H1 (cell line): ENCODE measurements at regions not wholly inside any gene's neighbourhood (a gene's known extent, or its start where the extent isn't known, plus 50 kb on each side); places are given as distances from the start of the nearest gene placed in this dataset.

Experiments used
- CTCF ChIA-PET: fragments of 300-600 bp; sonication (Branson Sonifier 250); formaldehyde crosslinking; loops from one replicate; lab custom pipeline; 2021; ENCODE audit not compliant: partially characterized antibody; lab: Charles Lee
- POLR2A ChIA-PET: fragments of 300-600 bp; sonication (Branson Sonifier 250); formaldehyde crosslinking; loops from one replicate; lab custom pipeline; 2021; ENCODE audit warnings: inconsistent platforms; ENCODE audit not compliant: partially characterized antibody; lab: Charles Lee
- DNase-seq, 2 experiments: peaks; one replicate each; pipeline versions ENCODE4 v3.0.0 to v3.0.0-alpha.2; 2010 to 2022; ENCODE audit warnings: low spot score in 2 of 2, low read depth in 1 of 2, mixed read lengths in 1 of 2
- FAIRE-seq: peaks from 2 replicates; lab custom pipeline; 2011; peaks lifted over from hg19 to GRCh38; lab: Jason Lieb, UNC
- H2AFZ ChIP-seq: 2 replicates; pipeline ENCODE4 v1.8.1; 2012; ENCODE audit warnings: low read length, inconsistent platforms
- H2AK5ac ChIP-seq: 2 replicates; pipeline ENCODE4 v1.6.1; 2013; ENCODE audit warnings: low read depth, low read length
- H2BK120ac ChIP-seq: replicated peaks from 2 replicates; pipeline ENCODE3; 2013; ENCODE audit warnings: low read depth, low read length, inconsistent platforms
- H2BK12ac ChIP-seq: 2 replicates; pipeline ENCODE4 v1.6.1; 2013; ENCODE audit warnings: low read depth, low read length
- H2BK15ac ChIP-seq: 2 replicates; pipeline ENCODE4 v1.6.1; 2013; ENCODE audit warnings: low read length
- H2BK20ac ChIP-seq: 2 replicates; pipeline ENCODE4 v1.6.1; 2013; ENCODE audit warnings: low read length
- H2BK5ac ChIP-seq: 2 replicates; pipeline ENCODE4 v1.6.1; 2013; ENCODE audit warnings: low read depth, low read length
- H3K14ac ChIP-seq: 2 replicates; pipeline ENCODE4 v1.6.1; 2013; ENCODE audit warnings: inconsistent platforms; ENCODE audit not compliant: insufficient read length
- H3K18ac ChIP-seq: 2 replicates; pipeline ENCODE4 v1.6.1; 2013; ENCODE audit warnings: low read length; ENCODE audit errors: extremely low read depth
- H3K23ac ChIP-seq: 2 replicates; pipeline ENCODE4 v1.6.1; 2013; ENCODE audit warnings: inconsistent platforms; ENCODE audit not compliant: insufficient read length
- H3K23me2 ChIP-seq: 2 replicates; pipeline ENCODE4 v1.6.1; 2013; ENCODE audit warnings: low read depth, low read length
- H3K27ac ChIP-seq: 2 replicates; pipeline ENCODE4 v1.6.1; 2011; ENCODE audit warnings: low read depth, low read length, inconsistent platforms
- H3K27me3 ChIP-seq, 4 experiments: replicated peaks in 1 of 4; 1 replicate in 1 of 4; 2 replicates in 3 of 4; pipeline versions ENCODE4 v1.6.1 to v1.8.1; 2011 to 2013; ENCODE audit warnings: low read length in 3 of 4, mild to moderate bottlenecking in 3 of 4, inconsistent platforms in 2 of 4, mixed read lengths in 2 of 4, moderate library complexity in 1 of 4; ENCODE audit not compliant: control insufficient read depth in 3 of 4, insufficient read depth in 3 of 4; ENCODE audit errors: extremely low read depth in 1 of 4
- H3K36me3 ChIP-seq, 4 experiments: 2 replicates each; pipeline versions ENCODE4 v1.6.1 to v1.8.1; 2011 to 2013; ENCODE audit warnings: mild to moderate bottlenecking in 4 of 4, low read length in 3 of 4, moderate library complexity in 2 of 4, control low read depth in 1 of 4, inconsistent platforms in 1 of 4; ENCODE audit not compliant: insufficient read depth in 4 of 4, control insufficient read depth in 2 of 4
- H3K4ac ChIP-seq: replicated peaks from 2 replicates; pipeline ENCODE3; 2013; ENCODE audit warnings: low read length, low read depth, mixed read lengths, inconsistent platforms; ENCODE audit not compliant: insufficient read length
- H3K4me1 ChIP-seq, 4 experiments: replicated peaks in 1 of 4; 1 replicate in 1 of 4; 2 replicates in 3 of 4; pipeline versions ENCODE4 v1.6.1 to v1.8.1; 2011 to 2013; ENCODE audit warnings: low read length in 3 of 4, inconsistent platforms in 2 of 4, mixed read lengths in 1 of 4; ENCODE audit not compliant: insufficient read depth in 4 of 4, control insufficient read depth in 3 of 4
- H3K4me2 ChIP-seq, 2 experiments: 2 replicates each; pipeline versions ENCODE4 v1.6.1 to v1.8.1; 2011 to 2013; ENCODE audit warnings: low read depth in 2 of 2, low read length in 2 of 2, control low read depth in 1 of 2, inconsistent platforms in 1 of 2, mild to moderate bottlenecking in 1 of 2; ENCODE audit not compliant: insufficient read depth in 1 of 2
- H3K4me3 ChIP-seq, 4 experiments: fragments of 200-600, 300-600 bp in 1 of 4; sonication (generic), shearing (Covaris generic), sonication (Bioruptor Twin) in 1 of 4; 2 replicates each; pipeline versions ENCODE4 v1.5.1 to v1.8.1; 2011 to 2016; ENCODE audit warnings: low read length in 4 of 4, low read depth in 3 of 4, control low read depth in 2 of 4, inconsistent platforms in 2 of 4, mild to moderate bottlenecking in 2 of 4, mixed read lengths in 1 of 4, moderate library complexity in 1 of 4; ENCODE audit not compliant: insufficient read depth in 2 of 4; ENCODE audit errors: extremely low read depth in 1 of 4
- H3K56ac ChIP-seq: replicated peaks from 2 replicates; pipeline ENCODE3; 2013; ENCODE audit warnings: low read depth, mild to moderate bottlenecking, mixed read lengths, low read length, inconsistent platforms; ENCODE audit not compliant: insufficient read length
- H3K79me1 ChIP-seq: 2 replicates; pipeline ENCODE4 v1.6.1; 2013; ENCODE audit warnings: low read depth, low read length, control low read depth
- H3K79me2 ChIP-seq, 2 experiments: 2 replicates each; pipeline versions ENCODE4 v1.6.1 to v1.8.1; 2012 to 2013; ENCODE audit warnings: low read length in 2 of 2, mild to moderate bottlenecking in 2 of 2, inconsistent platforms in 1 of 2; ENCODE audit not compliant: insufficient read depth in 2 of 2, control insufficient read depth in 1 of 2
- H3K9ac ChIP-seq, 4 experiments: replicated peaks in 1 of 4; 1 replicate in 1 of 4; 2 replicates in 3 of 4; pipeline versions ENCODE4 v1.6.1 to v1.8.1; 2011 to 2013; ENCODE audit warnings: low read depth in 3 of 4, low read length in 3 of 4, control low read depth in 2 of 4, mild to moderate bottlenecking in 2 of 4, moderate library complexity in 2 of 4, inconsistent platforms in 1 of 4; ENCODE audit errors: extremely low read depth in 1 of 4
- H3K9me3 ChIP-seq, 2 experiments: 2 replicates each; pipeline versions ENCODE4 v1.6.1 to v1.8.1; 2012 to 2013; ENCODE audit warnings: mild to moderate bottlenecking in 2 of 2, moderate library complexity in 2 of 2, control low read depth in 1 of 2, inconsistent platforms in 1 of 2, low read depth in 1 of 2, low read length in 1 of 2, mixed read lengths in 1 of 2; ENCODE audit not compliant: insufficient read depth in 2 of 2
- H4K20me1 ChIP-seq, 2 experiments: replicated peaks in 1 of 2; 2 replicates each; pipeline versions ENCODE3 to v1.8.1; 2011 to 2013; ENCODE audit warnings: inconsistent platforms in 2 of 2, low read length in 2 of 2, mild to moderate bottlenecking in 1 of 2; ENCODE audit not compliant: insufficient read depth in 2 of 2, control insufficient read depth in 1 of 2
- H4K5ac ChIP-seq: 2 replicates; pipeline ENCODE4 v1.6.1; 2013; ENCODE audit warnings: low read length, low read depth, mixed read lengths, inconsistent platforms; ENCODE audit not compliant: insufficient read length
- H4K8ac ChIP-seq: 2 replicates; pipeline ENCODE4 v1.8.0; 2013; ENCODE audit warnings: mild to moderate bottlenecking, moderate library complexity, low read length, inconsistent platforms; ENCODE audit not compliant: insufficient read depth; ENCODE audit errors: extremely low read depth
- H4K91ac ChIP-seq: replicated peaks from 2 replicates; pipeline ENCODE3; 2013; ENCODE audit warnings: low read length, mixed read lengths, inconsistent platforms; ENCODE audit not compliant: insufficient read length
- BACH1 ChIP-seq: IDR thresholded peaks from 2 replicates; pipeline ENCODE4 v1.6.1; 2012; ENCODE audit warnings: low read length, improper control_type of control experiment
- EP300 ChIP-seq, 2 experiments: IDR thresholded peaks; 1 replicate in 1 of 2; 2 replicates in 1 of 2; pipeline ENCODE4 v1.6.1; 2011 to 2012; ENCODE audit warnings: low read depth in 2 of 2, low read length in 2 of 2, mild to moderate bottlenecking in 2 of 2, borderline replicate concordance in 1 of 2, inconsistent platforms in 1 of 2, moderate library complexity in 1 of 2
- JUND ChIP-seq: IDR thresholded peaks from 2 replicates; pipeline ENCODE4 v1.6.1; 2011; ENCODE audit warnings: mild to moderate bottlenecking, improper control_type of control experiment, low read length
- NANOG ChIP-seq: IDR thresholded peaks from 2 replicates; pipeline ENCODE4 v1.6.1; 2011; ENCODE audit warnings: low read length, low read depth, mild to moderate bottlenecking, inconsistent platforms; ENCODE audit not compliant: insufficient read depth, poor library complexity, severe bottlenecking
- POLR2AphosphoS5 ChIP-seq: IDR thresholded peaks from 2 replicates; pipeline ENCODE4 v1.6.1; 2011; ENCODE audit warnings: low read depth, low read length
- POU5F1 ChIP-seq: IDR thresholded peaks from 2 replicates; pipeline ENCODE4 v1.6.1; 2011; ENCODE audit warnings: low read depth, mild to moderate bottlenecking, low read length, moderate library complexity
- SIN3A ChIP-seq, 2 experiments: IDR thresholded peaks in 1 of 2; conservative IDR thresholded peaks in 1 of 2; 2 replicates each; pipeline ENCODE4 v1.6.1; 2011 to 2012; ENCODE audit warnings: low read length in 2 of 2, improper control_type of control experiment in 1 of 2, low read depth in 1 of 2, mild to moderate bottlenecking in 1 of 2
- SP2 ChIP-seq: IDR thresholded peaks from 2 replicates; pipeline ENCODE4 v1.6.1; 2012; ENCODE audit warnings: mild to moderate bottlenecking, low read length, inconsistent platforms
- TAF7 ChIP-seq: optimal IDR thresholded peaks from 2 replicates; pipeline ENCODE3; 2011; ENCODE audit warnings: low read depth, mild to moderate bottlenecking, inconsistent platforms, low read length, moderate library complexity, borderline replicate concordance
- TCF12 ChIP-seq: IDR thresholded peaks from 2 replicates; pipeline ENCODE4 v1.6.1; 2011; ENCODE audit warnings: low read depth, mild to moderate bottlenecking, low read length
- WGBS, 2 experiments: shearing (Covaris generic) in 1 of 2; methylation state at CpG; one replicate each; pipeline versions ENCODE4 v1.1.6 to v1.1.7; 2013 to 2015; ENCODE audit warnings: low lambda C conversion rate in 2 of 2, mixed read lengths in 2 of 2, inconsistent platforms in 1 of 2, low coverage in 1 of 2, missing lambda C conversion rate in 1 of 2; ENCODE audit not compliant: insufficient replicate concordance in 2 of 2, insufficient coverage in 1 of 2, insufficient read length in 1 of 2; ENCODE audit errors: extremely low coverage in 1 of 2, missing lambda C conversion rate in 1 of 2; 5-methylcytosine and 5-hydroxymethylcytosine counted together
- TF ChIP-seq, protein P1 (sequence below): IDR thresholded peaks from 2 replicates; pipeline ENCODE4 v1.6.1; 2011; ENCODE audit warnings: low read depth, mild to moderate bottlenecking, low read length; ENCODE audit not compliant: insufficient read depth

- Histone ChIP-seq H3K27ac (no peak overlapping the region), H2BK20ac (no peak overlapping the region), H3K27me3 (no peaks in the 10 kb centered on the region), H3K4me2 (no peak overlapping the region), H2BK5ac (no peak overlapping the region), H3K4me1 (no peaks in the 10 kb centered on the region), H3K9ac (no peak overlapping the region), H2BK12ac (no peak overlapping the region), H3K4ac (no peak overlapping the region), H4K5ac (no peak overlapping the region), H4K91ac (no peak overlapping the region), H3K23me2 (no peaks in the 10 kb centered on the region), H3K79me1 (no peaks in the 10 kb centered on the region), H3K56ac (no peak overlapping the region), H3K14ac (no peak overlapping the region), H3K36me3 (no peaks in the 10 kb centered on the region), H2BK15ac (no peak overlapping the region), H3K4me3 (no peak overlapping the region), H3K79me2 (no peaks in the 10 kb centered on the region), H3K9me3 (no peaks in the 10 kb centered on the region), H4K20me1 (no peaks in the 10 kb centered on the region), H3K18ac (no peak overlapping the region), H2BK120ac (no peak overlapping the region), H4K8ac (no peak overlapping the region), H2AK5ac (no peak overlapping the region), H2AFZ (peak overlapping the region; percentile 34; the same call in 1 of the 2 replicates), H3K23ac (no peak overlapping the region)
- 89% methylated on average over 7 of the region's 7 CpGs; no CpG with 5 or more reads in 1 of the 2 experiments for WGBS, 2 experiments
- DNase-seq: no peak
- POLR2A ChIA-PET: no interaction called here
- FAIRE-seq: no peak
- CTCF ChIA-PET: interaction anchor here (0.7 kb wide), 1 partner anchor 208 kb away, joined by 3 read pairs; no protein-coding TSS in a partner anchor
- no peak for TF ChIP-seq TAF7
- no peak for TF ChIP-seq POU5F1
- TF ChIP-seq TCF12: no peak
- TF ChIP-seq POLR2AphosphoS5: no peak
- no peak for TF ChIP-seq SIN3A (conservative IDR thresholded peaks at IDR 0.05 in 1 of 2, IDR thresholded peaks at IDR 0.05 in 1 of 2; ENCODE audit: low read depth in 1 of 2, low read length in 2 of 2)
- TF ChIP-seq SP2: no peak
- TF ChIP-seq EP300 (IDR thresholded peaks at IDR 0.05; ENCODE audit: borderline replicate concordance in 1 of 2, low read depth in 2 of 2, low read length in 2 of 2): no peak
- no peak for TF ChIP-seq NANOG
- no peak for TF ChIP-seq BACH1
- no peak for TF ChIP-seq JUND
- TF ChIP-seq, protein P1, sequence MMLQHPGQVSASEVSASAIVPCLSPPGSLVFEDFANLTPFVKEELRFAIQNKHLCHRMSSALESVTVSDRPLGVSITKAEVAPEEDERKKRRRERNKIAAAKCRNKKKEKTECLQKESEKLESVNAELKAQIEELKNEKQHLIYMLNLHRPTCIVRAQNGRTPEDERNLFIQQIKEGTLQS: no peak
These were observed 72.3 kb upstream of the RFC3 start for GRCh38 chr13:33745370-33746324.
